KMS-11 (cell line): ENCODE measurements at regions not wholly inside any gene's neighbourhood (a gene's known extent, or its start where the extent isn't known, plus 50 kb on each side); places are given as distances from the start of the nearest gene placed in this dataset.

Experiments used
- H2AFZ ChIP-seq: fragments of 200-600 bp; sonication (generic); 2 replicates; pipeline ENCODE4 v1.6.1; 2016; ENCODE audit warnings: antibody characterized with exemption, mixed run types, low read depth
- H3K27ac ChIP-seq: fragments of 200-600 bp; sonication (generic); 2 replicates; pipeline ENCODE4 v1.6.1; 2016; ENCODE audit warnings: mild to moderate bottlenecking, mixed run types
- H3K27me3 ChIP-seq: fragments of 200-600 bp; sonication (generic); 2 replicates; pipeline ENCODE4 v1.6.1; 2017; ENCODE audit warnings: mild to moderate bottlenecking, low read depth, mixed run types, moderate library complexity; ENCODE audit not compliant: insufficient read depth
- H3K36me3 ChIP-seq: fragments of 200-600 bp; sonication (generic); 2 replicates; pipeline ENCODE4 v1.6.1; 2017; ENCODE audit warnings: mild to moderate bottlenecking, mixed run types; ENCODE audit not compliant: insufficient read depth
- H3K4me1 ChIP-seq: fragments of 200-600 bp; sonication (generic); 2 replicates; pipeline ENCODE4 v1.6.1; 2016; ENCODE audit warnings: mild to moderate bottlenecking, low read depth, mixed run types; ENCODE audit not compliant: poor library complexity, severe bottlenecking
- H3K4me2 ChIP-seq: fragments of 200-600 bp; sonication (generic); 2 replicates; pipeline ENCODE4 v1.7.0; 2016; ENCODE audit warnings: mild to moderate bottlenecking, mixed run types
- H3K4me3 ChIP-seq: fragments of 200-600 bp; sonication (generic); IDR thresholded peaks from 2 replicates; pipeline ENCODE4 v1.6.1; 2017; ENCODE audit warnings: low read depth, low read length, mixed read lengths; ENCODE audit not compliant: insufficient read depth
- H3K79me2 ChIP-seq: fragments of 200-600 bp; sonication (generic); 2 replicates; pipeline ENCODE4 v1.6.1; 2016; ENCODE audit warnings: low read depth, mixed run types; ENCODE audit not compliant: insufficient read depth
- H3K9ac ChIP-seq: fragments of 200-600 bp; sonication (generic); 2 replicates; pipeline ENCODE4 v1.6.1; 2016; ENCODE audit warnings: mild to moderate bottlenecking, mixed run types
- H4K20me1 ChIP-seq: fragments of 200-600 bp; sonication (generic); 2 replicates; pipeline ENCODE4 v1.6.1; 2016; ENCODE audit warnings: mild to moderate bottlenecking, mixed run types; ENCODE audit not compliant: insufficient read depth
- TF ChIP-seq, protein P1 (sequence below): fragments of 200-600 bp; sonication (generic); conservative IDR thresholded peaks from 2 replicates; pipeline ENCODE4 v1.6.1; 2017; ENCODE audit warnings: low read depth, mild to moderate bottlenecking, antibody characterized with exemption, low read length, moderate library complexity, mixed read lengths

DNA sequence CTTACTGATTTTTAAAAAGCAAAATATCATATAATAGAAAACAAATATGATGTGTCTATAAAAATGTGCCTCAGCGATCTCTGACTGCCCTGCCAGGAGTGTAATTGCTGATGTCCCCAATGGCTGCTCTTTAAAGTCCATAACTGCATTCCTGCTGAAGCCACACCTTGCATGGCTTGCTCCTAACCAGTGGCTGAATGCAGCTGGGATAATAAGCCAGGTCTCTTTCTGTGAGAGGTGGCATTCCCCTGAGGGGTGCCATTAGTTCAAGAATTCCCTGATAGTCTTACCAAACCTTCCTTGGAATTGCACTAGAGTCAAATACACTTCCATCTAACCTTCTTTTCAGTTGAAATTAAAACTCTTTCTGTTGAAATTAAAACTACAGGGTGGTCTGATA is 125.8 kb upstream of the ZNF804A start:
- Histone ChIP-seq H3K9ac (no peak overlapping the region), H4K20me1 (no peaks in the 10 kb centered on the region), H2AFZ (no peak overlapping the region), H3K4me1 (no peaks in the 10 kb centered on the region), H3K27me3 (no peaks in the 10 kb centered on the region), H3K36me3 (no peaks in the 10 kb centered on the region), H3K27ac (no peak overlapping the region), H3K4me3 (no peak overlapping the region), H3K4me2 (no peak overlapping the region), H3K79me2 (no peaks in the 10 kb centered on the region)
- TF ChIP-seq, protein P1, sequence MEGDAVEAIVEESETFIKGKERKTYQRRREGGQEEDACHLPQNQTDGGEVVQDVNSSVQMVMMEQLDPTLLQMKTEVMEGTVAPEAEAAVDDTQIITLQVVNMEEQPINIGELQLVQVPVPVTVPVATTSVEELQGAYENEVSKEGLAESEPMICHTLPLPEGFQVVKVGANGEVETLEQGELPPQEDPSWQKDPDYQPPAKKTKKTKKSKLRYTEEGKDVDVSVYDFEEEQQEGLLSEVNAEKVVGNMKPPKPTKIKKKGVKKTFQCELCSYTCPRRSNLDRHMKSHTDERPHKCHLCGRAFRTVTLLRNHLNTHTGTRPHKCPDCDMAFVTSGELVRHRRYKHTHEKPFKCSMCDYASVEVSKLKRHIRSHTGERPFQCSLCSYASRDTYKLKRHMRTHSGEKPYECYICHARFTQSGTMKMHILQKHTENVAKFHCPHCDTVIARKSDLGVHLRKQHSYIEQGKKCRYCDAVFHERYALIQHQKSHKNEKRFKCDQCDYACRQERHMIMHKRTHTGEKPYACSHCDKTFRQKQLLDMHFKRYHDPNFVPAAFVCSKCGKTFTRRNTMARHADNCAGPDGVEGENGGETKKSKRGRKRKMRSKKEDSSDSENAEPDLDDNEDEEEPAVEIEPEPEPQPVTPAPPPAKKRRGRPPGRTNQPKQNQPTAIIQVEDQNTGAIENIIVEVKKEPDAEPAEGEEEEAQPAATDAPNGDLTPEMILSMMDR = no peak

DNA sequence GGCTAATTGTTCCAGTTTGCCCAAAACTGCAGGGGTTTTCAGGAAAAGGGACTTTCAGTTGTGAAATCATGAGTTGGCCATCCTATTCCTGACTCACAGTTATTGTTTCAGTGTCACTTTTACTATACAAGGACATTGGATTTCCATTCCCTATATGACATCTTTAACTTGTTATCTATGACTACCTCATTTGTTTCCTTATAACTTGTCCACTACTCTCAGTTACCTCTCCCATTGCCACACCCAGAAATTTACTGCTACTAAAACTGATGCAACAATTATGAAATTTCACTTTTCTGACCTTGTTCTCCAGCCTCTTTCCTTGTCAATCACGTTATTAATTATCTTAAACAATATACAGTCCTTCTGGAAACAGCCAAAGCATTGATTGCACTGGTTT is 116.5 kb upstream of the ZNF804A start:
- Histone ChIP-seq H3K4me2 (no peak overlapping the region; the same call in 1 of the 2 replicates), H3K27me3 (no peaks in the 10 kb centered on the region), H3K27ac (no peak overlapping the region), H3K79me2 (no peaks in the 10 kb centered on the region), H2AFZ (no peak overlapping the region), H3K4me3 (no peak overlapping the region), H3K4me1 (peaks cover 8% of the 10 kb centered on the region), H3K9ac (no peak overlapping the region), H4K20me1 (no peaks in the 10 kb centered on the region; the same call in 1 of the 2 replicates), H3K36me3 (no peaks in the 10 kb centered on the region)
- TF ChIP-seq, protein P1 = no peak

- Histone ChIP-seq H2AFZ (no peak overlapping the region), H3K9ac (no peak overlapping the region), H3K36me3 (no peaks in the 10 kb centered on the region), H4K20me1 (no peaks in the 10 kb centered on the region), H3K4me2 (no peak overlapping the region), H3K79me2 (no peaks in the 10 kb centered on the region), H3K4me3 (no peak overlapping the region), H3K27me3 (no peaks in the 10 kb centered on the region), H3K27ac (no peak overlapping the region), H3K4me1 (peaks cover 7% of the 10 kb centered on the region)
- TF ChIP-seq, protein P1 = no peak
Observed at GRCh38 chr2:184498936-184499335, 99.4 kb upstream of the ZNF804A start.

DNA sequence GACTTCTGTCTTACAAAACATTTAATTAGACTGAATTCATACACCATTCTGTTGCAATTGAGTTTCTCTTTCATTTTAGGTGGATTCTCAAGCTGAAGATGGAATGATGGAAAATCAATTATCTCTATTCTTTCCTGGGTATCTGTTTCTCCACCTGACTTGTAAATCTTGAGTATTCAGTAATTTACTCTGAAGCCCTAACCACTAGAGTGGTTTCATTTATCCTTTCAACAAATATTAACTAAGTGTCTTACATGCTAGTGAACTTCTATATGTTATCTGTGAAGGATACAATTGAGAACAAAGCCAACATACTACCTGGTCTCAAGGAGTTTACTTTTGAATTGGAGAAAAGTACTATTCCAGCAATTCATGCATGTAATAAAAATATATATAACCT is 94.1 kb upstream of the ZNF804A start:
- no peaks in the 10 kb centered on the region for H3K36me3 ChIP-seq
- TF ChIP-seq, protein P1 = no peak
- H3K79me2 ChIP-seq = no peaks in the 10 kb centered on the region
- no peak overlapping the region for H3K4me3 ChIP-seq
- H3K27ac ChIP-seq = no peak overlapping the region; the same call in 1 of the 2 replicates
- peak overlapping the region; percentile 6; the same call in 1 of the 2 replicates for H2AFZ ChIP-seq
- no peaks in the 10 kb centered on the region for H3K27me3 ChIP-seq
- no peak overlapping the region for H3K9ac ChIP-seq
- peaks cover 19% of the 10 kb centered on the region for H3K4me1 ChIP-seq
- H3K4me2 ChIP-seq = peak overlapping the region; percentile 46
- no peaks in the 10 kb centered on the region for H4K20me1 ChIP-seq
